ENCODE measurements at regions not wholly inside any gene's neighbourhood (a gene's known extent, or its start where the extent isn't known, plus 50 kb on each side); places are given as distances from the start of the nearest gene placed in this dataset.

DNA sequence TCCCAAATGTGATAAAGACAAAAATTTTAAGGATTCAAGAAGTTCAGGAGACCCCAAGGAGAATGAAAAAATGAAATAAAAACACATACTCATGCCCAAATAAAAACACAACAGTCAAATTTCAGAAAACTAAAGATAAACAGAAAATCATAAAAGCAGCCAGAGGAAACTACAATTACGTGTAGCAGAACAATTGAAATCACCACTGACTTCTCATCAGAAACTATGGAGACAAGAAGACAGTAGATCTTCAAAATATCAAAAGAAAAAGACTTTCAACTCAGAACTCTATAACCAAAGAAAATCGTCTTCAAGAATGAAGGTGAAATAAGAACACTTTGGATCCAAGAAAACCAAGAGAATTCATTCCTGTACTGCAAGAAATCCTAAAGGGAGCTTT lies 54.9 kb downstream of the DIO3 start:
- no peak for ATAC-seq (replicated peaks)
- Mint-ChIP-seq H3K4me1 (no peaks in the 10 kb centered on the region), H3K9me3 (no peaks in the 10 kb centered on the region), H3K36me3 (ENCODE audit: low read depth) (no peaks in the 10 kb centered on the region), H3K4me3 (no peak overlapping the region), H3K27ac (no peak overlapping the region), H3K27me3 (peaks cover 32% of the 10 kb centered on the region)

DNA sequence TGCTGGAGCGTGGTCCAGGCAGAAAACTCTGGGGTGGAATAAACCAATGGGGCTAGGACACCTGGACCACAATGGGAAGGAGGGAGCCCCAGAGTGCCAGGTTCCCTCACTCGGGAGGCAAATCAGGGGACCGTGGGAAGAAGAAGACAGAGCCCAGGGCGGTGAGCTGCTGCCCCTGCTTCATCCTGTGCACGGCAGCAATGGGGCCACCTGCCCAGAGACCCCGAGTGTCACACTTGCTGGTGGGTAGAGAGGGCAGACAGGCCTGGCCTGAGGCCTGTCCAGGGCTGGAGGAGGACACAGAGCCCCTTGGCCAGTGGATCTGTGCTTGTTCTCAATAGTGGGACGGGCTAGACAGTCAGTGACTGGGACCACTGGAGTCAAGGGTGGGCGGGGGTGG lies 58.2 kb downstream of the DIO3 start:
- no peak for ATAC-seq (replicated peaks)
- peaks cover 15% of the 10 kb centered on the region for H3K27me3 Mint-ChIP-seq
- no peak overlapping the region for H3K4me3 Mint-ChIP-seq
- H3K36me3 Mint-ChIP-seq (ENCODE audit: low read depth) = no peaks in the 10 kb centered on the region
- no peak overlapping the region for H3K27ac Mint-ChIP-seq
- no peaks in the 10 kb centered on the region for H3K4me1 Mint-ChIP-seq
- no peaks in the 10 kb centered on the region for H3K9me3 Mint-ChIP-seq

DNA sequence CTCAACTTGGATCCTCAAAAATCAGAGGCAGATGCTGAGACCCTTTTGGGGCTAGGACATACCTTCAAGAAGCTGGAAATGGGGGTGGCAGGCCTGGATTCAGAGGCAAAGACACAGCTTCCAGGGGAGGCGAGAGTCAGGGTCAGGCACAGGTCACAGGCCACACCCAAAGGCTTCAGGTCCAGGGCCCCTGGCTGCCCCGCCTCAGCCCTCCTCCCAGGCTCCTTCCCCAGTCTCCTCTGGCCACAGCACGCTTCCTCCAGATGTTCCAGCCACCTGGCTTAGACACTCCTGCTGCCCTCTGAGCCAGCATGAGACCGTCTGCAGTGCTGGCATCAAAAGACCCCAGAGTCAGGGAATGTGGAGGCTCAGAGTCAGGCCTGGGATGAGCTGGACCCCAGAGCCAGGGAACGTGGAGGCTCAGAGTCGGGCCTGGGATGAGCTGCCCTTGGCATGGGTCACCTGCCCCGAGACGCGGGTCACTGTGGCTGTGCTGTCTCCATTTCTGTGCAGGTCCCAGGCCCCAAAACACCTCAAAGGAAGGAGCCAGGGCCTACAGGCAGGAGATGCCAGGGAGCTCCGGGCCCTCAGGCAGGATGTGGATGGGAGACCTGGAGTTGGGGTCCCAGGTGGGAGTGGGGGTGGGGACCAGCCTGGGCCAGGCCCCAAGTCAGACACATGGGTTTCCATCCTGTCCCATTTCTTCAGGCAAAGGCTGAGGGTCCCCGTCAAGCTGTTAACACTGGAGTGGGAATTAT lies 58.9 kb downstream of the DIO3 start:
- Mint-ChIP-seq H3K4me3 (no peak overlapping the region), H3K27me3 (peaks cover 15% of the 10 kb centered on the region), H3K4me1 (no peaks in the 10 kb centered on the region), H3K9me3 (no peaks in the 10 kb centered on the region), H3K36me3 (ENCODE audit: low read depth) (no peaks in the 10 kb centered on the region), H3K27ac (no peak overlapping the region)
- ATAC-seq (replicated peaks) = no peak

DNA sequence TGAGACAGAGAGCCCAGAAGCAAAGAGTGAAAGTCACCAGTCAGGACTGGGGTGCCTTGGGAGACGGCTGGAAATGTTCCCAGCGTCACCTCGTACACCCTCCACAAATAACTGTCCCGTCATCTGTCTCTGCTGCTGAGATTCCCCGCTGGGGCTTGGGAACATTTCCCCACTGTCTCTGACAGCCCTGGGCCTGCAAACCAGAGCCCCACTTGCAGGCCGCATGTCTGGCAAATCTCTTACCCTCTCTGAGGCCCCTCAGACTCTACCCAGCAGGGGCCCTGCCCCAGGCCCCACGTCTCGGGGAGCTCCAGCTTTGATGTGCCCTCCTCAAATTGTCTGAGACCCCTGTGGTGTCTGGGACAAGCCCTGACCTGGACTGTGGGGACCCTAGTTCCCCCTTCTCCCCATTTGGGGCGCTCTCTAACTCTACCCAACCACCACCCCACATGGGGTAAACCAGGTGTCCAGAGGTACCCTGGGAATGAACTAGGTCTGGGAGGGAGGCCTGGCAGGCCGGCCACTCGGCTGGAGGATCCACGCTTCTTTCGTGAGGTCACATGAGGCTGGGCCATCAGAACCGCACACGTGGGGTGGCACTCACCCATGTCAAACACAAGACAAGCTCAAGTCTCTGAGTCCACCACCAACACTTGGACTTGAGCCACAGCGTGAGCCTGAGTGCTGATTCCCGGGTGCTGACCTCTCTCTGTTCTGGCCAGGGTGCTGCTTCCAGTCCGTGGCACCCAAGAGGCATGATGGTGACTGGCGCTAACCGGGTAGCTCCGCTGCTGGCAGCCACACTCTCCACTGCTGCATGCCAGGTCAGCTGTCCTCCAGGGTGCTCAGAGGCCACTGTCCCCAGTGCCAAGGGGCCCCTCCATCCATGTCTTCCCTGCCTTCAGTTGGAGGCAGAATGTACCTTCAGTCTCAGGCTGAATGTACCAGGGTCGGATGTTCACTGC lies 59.8 kb downstream of the DIO3 start:
- Mint-ChIP-seq H3K4me3 (no peak overlapping the region), H3K36me3 (ENCODE audit: low read depth) (no peaks in the 10 kb centered on the region), H3K27ac (no peak overlapping the region), H3K4me1 (no peaks in the 10 kb centered on the region), H3K9me3 (no peaks in the 10 kb centered on the region), H3K27me3 (peaks cover 11% of the 10 kb centered on the region)
- ATAC-seq (replicated peaks) = no peak

DNA sequence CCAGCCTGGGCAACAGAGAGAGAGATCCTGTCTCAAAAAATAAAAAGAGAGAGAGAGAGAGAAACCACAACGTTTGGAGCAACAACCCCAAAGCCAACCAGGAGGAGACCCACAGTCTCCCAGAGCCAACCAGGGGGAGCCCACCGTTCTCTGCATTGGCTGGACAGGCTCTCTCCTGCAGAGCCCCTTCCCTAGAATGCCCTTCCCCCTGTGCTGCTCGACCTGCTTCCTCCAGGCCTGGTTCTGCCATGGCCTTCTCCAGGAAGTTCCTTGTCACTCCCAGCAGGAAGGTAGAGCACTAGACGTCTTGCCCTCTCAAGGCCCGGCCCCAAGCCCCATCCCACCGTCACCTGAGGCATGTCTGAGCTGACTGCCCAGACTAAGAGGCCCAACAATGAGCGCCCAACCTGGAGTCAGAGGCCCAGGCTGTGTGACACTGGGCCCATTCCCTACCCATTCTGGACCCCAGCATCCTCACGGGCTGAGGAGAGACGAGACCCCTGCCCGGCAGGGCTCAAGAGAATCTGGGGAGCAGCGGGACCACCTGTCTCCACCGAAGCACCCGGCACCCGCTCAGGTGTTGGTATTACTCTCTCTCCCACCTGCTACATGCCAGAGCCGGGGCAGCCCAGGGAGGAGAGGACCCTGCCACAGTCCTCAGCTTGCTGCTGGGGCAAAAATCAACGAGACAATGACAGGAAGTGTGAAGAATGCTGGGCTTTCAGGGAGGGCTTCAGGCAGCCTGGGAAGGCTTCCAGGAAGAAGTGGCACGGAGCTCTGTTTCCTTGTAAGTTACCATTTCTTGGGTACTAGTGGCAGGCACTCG lies 61.2 kb downstream of the DIO3 start:
- H3K36me3 Mint-ChIP-seq (ENCODE audit: low read depth) = no peaks in the 10 kb centered on the region
- H3K4me3 Mint-ChIP-seq = no peak overlapping the region
- peaks cover 4% of the 10 kb centered on the region for H3K27me3 Mint-ChIP-seq
- H3K27ac Mint-ChIP-seq = no peak overlapping the region
- H3K9me3 Mint-ChIP-seq = no peaks in the 10 kb centered on the region
- ATAC-seq (replicated peaks) = no peak
- H3K4me1 Mint-ChIP-seq = no peaks in the 10 kb centered on the region

DNA sequence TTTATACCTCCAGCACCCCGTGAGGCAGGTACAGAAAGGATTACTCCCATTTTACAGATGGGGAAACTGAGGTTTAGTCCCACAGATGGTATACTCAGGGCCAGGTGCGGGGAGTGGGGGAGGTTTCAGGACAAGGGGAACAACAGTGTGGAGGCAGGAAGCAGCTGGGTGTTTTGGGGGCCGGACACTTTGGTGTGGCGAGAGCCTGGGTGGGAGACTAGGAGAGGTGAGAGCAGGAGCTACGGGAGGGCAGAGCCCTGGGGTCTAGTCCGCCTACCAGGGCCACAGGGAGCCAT lies 61.7 kb downstream of the DIO3 start:
- Mint-ChIP-seq H3K27ac (no peak overlapping the region), H3K9me3 (no peaks in the 10 kb centered on the region), H3K4me1 (no peaks in the 10 kb centered on the region), H3K36me3 (ENCODE audit: low read depth) (no peaks in the 10 kb centered on the region), H3K27me3 (peaks cover 4% of the 10 kb centered on the region), H3K4me3 (no peak overlapping the region)
- no peak for ATAC-seq (replicated peaks)

DNA sequence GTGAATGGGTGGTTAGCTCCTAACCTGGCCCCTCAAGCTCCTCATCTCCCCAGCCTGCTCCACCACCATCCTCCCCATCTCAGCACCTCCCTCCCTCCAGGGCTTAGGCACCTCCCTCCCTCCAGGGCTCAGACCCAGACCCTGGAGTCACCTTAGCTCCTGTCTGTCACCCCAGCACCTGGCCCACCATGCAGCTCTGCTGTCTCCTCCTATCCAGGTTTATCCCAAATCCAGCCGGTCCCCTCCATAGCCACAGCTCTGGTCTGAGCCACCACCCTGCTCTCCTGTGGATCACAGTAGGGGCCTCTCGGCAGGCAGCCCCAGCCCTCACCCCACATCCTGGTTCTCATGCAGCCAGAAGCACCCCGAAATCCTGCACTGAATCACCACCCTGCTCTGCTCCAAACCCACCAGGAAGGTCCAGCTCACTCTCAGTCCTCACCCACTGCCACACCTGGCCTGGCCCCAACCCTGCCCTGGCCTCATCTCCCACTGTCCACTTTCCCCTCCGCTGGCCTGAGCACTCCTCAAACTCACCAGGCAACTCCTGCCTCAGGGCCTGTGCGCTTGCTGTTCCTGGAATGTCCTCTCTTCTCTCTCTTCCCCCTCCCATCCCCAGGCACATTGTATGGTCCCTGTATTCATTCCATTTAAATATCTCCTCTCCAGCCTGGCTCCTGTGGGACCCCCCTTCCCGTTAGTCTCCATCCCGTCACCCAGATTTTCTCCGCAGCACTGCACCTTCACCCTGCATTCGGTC lies 62.6 kb downstream of the DIO3 start:
- H3K27ac Mint-ChIP-seq = no peak overlapping the region
- no peaks in the 10 kb centered on the region for H3K9me3 Mint-ChIP-seq
- no peaks in the 10 kb centered on the region for H3K4me1 Mint-ChIP-seq
- H3K4me3 Mint-ChIP-seq = no peak overlapping the region
- no peaks in the 10 kb centered on the region for H3K36me3 Mint-ChIP-seq (ENCODE audit: low read depth)
- H3K27me3 Mint-ChIP-seq = peaks cover 4% of the 10 kb centered on the region
- no peak for ATAC-seq (replicated peaks)

DNA sequence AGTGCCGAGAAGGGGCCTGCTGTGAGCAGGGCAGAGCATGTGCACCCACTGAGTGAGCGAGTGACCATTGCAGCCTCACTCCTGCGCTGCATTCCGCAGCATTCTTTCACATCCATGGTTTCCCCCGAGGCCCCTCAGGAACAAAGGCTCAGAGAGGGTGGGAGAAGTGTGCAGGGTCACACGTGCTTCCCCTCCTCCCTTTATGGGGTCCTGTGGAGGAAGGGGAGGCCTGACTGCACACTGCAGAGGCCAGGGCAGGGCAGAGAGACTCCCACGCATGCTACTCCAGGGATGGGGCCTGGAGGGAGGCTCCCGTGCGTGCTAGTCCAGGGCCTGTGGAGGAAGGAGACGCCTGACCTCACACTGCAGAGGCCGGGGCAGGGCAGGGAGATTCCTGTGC lies 63.2 kb downstream of the DIO3 start:
- Mint-ChIP-seq H3K27me3 (no peaks in the 10 kb centered on the region), H3K4me3 (no peak overlapping the region), H3K27ac (no peak overlapping the region), H3K4me1 (no peaks in the 10 kb centered on the region), H3K9me3 (no peaks in the 10 kb centered on the region), H3K36me3 (ENCODE audit: low read depth) (no peaks in the 10 kb centered on the region)
- ATAC-seq (replicated peaks) = no peak

DNA sequence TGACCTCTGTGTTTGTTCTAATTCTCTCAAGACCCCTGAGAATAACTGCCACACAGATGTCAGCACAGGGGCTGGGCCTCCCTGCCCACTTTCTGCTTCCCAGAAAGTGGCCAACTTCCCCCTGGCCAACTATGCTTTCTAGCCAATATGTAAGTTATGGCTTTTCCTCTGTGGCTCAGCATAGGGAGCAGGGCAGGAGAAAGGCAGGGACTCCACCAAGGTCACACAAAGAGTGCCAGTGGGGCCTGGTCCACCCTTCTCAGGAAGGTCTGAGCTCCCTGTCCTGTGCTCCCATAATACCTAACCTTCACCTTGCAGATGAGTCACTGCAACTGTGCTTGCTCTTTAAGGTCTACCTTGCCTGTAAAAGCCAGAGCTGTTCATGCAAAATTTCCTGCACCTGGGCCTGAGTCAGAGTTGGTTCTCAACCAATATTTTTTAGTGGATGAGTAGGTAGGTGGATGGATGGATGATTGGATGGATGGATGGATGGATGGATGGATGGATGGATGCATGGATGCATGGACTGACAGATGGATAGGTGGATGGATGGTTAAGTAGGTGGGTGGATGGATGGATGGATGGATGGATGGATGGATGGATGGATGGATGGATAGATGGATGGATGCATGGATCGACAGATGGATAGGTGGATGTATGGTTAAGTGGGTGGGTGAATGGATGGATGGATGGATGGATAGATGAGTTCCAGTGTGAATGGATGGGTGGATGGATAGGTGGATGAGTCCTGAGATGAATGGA lies 64.2 kb downstream of the DIO3 start:
- H3K27me3 Mint-ChIP-seq = no peaks in the 10 kb centered on the region
- no peak overlapping the region for H3K27ac Mint-ChIP-seq
- H3K9me3 Mint-ChIP-seq = no peaks in the 10 kb centered on the region
- no peak for ATAC-seq (replicated peaks)
- no peak overlapping the region for H3K4me3 Mint-ChIP-seq
- H3K36me3 Mint-ChIP-seq (ENCODE audit: low read depth) = no peaks in the 10 kb centered on the region
- H3K4me1 Mint-ChIP-seq = no peaks in the 10 kb centered on the region

DNA sequence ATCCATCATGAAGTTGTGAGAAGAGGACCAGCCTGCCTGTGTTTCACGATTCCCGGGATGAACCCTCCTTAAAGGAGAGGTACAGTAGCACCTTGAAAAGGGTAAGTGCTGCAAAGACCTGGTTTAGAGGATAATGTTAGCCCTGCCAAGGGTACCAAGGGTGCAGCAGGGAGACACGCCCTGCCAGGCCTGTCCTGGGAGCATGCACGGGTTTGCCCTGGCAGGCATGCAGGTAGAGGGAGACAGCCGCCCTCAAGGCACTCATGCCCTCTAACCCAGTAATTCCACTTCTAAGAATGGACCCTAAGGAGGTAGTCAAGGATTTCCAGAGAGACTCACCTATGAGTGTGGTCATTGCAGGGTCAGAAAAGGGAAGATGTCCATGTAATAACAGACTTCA lies 65.0 kb downstream of the DIO3 start:
- no peaks in the 10 kb centered on the region for H3K27me3 Mint-ChIP-seq
- H3K27ac Mint-ChIP-seq = no peak overlapping the region
- no peaks in the 10 kb centered on the region for H3K4me1 Mint-ChIP-seq
- H3K9me3 Mint-ChIP-seq = no peaks in the 10 kb centered on the region
- no peak for ATAC-seq (replicated peaks)
- no peaks in the 10 kb centered on the region for H3K36me3 Mint-ChIP-seq (ENCODE audit: low read depth)
- H3K4me3 Mint-ChIP-seq = no peak overlapping the region

DNA sequence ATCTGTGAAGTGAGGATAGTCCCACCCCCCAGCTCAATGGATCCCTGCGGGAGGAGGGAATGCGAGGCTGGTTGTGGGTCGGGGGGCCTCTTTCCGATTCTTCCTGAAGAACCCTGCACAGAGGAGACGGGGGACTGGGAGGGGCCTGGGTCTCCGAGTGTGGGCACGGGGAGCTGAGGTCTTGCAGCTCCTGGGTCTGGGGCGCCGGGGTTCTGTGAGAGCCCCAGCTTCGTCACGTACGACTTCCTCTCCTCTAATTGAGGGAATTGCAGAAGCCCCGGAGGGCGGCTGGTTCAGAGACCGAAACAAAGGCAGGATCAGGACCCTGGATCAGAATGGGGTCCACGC lies 66.6 kb downstream of the DIO3 start:
- Mint-ChIP-seq H3K9me3 (no peaks in the 10 kb centered on the region), H3K27ac (no peak overlapping the region), H3K4me1 (no peaks in the 10 kb centered on the region), H3K27me3 (no peaks in the 10 kb centered on the region), H3K4me3 (no peak overlapping the region), H3K36me3 (ENCODE audit: low read depth) (no peaks in the 10 kb centered on the region)
- ATAC-seq (replicated peaks) = no peak

DNA sequence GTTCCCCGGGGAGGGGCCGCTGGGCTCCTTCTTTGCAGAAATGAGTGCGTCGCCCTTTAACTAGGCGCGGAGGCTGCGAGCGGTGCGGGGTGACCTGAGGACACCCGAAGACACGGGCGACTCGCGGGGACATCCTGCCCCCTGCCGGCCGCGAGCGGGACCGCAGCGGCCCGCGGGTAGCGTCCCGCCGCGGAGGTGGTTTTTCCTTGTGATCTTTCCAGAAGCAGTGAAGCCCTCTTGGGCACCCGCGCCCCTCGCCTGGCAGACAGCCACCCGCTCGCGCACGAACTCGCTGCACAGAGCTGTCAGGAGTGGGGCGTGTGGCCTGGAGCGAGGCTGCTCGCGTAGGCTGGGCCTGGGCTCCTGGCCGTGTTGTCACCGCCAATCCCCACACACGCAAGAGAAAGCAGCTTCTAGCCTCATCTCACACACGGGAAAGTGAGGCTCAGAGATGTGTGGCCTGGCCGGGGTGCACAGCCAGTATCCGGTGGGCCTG lies 67.2 kb downstream of the DIO3 start:
- H3K9me3 Mint-ChIP-seq = no peaks in the 10 kb centered on the region
- H3K4me3 Mint-ChIP-seq = no peak overlapping the region
- H3K27me3 Mint-ChIP-seq = no peaks in the 10 kb centered on the region
- H3K27ac Mint-ChIP-seq = no peak overlapping the region
- no peaks in the 10 kb centered on the region for H3K36me3 Mint-ChIP-seq (ENCODE audit: low read depth)
- H3K4me1 Mint-ChIP-seq = no peaks in the 10 kb centered on the region
- peak; percentile 85 for ATAC-seq (replicated peaks)

DNA sequence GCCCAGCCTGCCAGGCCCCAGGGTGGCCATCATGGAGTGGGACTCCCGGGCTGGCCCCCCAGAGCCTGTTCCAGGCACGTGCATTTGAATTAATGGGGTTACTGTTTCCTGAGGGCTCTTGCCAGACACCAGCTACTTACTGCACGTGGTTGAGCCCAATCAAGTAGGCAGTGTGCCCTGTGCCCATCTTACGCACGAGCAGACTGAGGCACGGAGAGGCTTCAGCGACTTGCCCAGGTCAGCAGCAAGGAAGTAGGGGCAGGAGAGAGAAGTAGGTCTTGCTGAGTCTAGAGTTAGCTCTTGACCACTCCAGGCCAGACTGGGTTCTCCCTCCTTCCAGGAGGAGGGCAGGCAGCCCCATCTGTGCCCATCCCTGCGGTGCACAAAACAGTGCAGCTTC lies 67.7 kb downstream of the DIO3 start:
- H3K9me3 Mint-ChIP-seq = no peaks in the 10 kb centered on the region
- ATAC-seq (replicated peaks) = no peak
- no peaks in the 10 kb centered on the region for H3K4me1 Mint-ChIP-seq
- H3K27me3 Mint-ChIP-seq = peaks cover 2% of the 10 kb centered on the region
- no peaks in the 10 kb centered on the region for H3K36me3 Mint-ChIP-seq (ENCODE audit: low read depth)
- no peak overlapping the region for H3K4me3 Mint-ChIP-seq
- H3K27ac Mint-ChIP-seq = no peak overlapping the region
